SU-DHL-6 (cell line): ENCODE measurements at regions not wholly inside any gene's neighbourhood (a gene's known extent, or its start where the extent isn't known, plus 50 kb on each side); places are given as distances from the start of the nearest gene placed in this dataset.

Source experiments
- EZH2phosphoT487 ChIP-seq: fragments of 200-600 bp; sonication (generic), shearing (Covaris generic); conservative IDR thresholded peaks from 2 replicates; pipeline ENCODE4 v1.6.1; 2018; ENCODE audit warnings: mild to moderate bottlenecking, antibody characterized with exemption, low read length, moderate library complexity, mixed read lengths
- TF ChIP-seq, protein P1 (sequence below): fragments of 200-600 bp; sonication (generic); IDR thresholded peaks from one replicate; pipeline ENCODE4 v1.5.1; 2017; ENCODE audit warnings: antibody characterized with exemption, mild to moderate bottlenecking, low read length, moderate library complexity; ENCODE audit not compliant: insufficient read depth, poor library complexity, severe bottlenecking

GRCh38 chr2:8110716-8111115 lies 571.1 kb upstream of the ID2 start:
- TF ChIP-seq EZH2phosphoT487: no peak
- TF ChIP-seq, protein P1, sequence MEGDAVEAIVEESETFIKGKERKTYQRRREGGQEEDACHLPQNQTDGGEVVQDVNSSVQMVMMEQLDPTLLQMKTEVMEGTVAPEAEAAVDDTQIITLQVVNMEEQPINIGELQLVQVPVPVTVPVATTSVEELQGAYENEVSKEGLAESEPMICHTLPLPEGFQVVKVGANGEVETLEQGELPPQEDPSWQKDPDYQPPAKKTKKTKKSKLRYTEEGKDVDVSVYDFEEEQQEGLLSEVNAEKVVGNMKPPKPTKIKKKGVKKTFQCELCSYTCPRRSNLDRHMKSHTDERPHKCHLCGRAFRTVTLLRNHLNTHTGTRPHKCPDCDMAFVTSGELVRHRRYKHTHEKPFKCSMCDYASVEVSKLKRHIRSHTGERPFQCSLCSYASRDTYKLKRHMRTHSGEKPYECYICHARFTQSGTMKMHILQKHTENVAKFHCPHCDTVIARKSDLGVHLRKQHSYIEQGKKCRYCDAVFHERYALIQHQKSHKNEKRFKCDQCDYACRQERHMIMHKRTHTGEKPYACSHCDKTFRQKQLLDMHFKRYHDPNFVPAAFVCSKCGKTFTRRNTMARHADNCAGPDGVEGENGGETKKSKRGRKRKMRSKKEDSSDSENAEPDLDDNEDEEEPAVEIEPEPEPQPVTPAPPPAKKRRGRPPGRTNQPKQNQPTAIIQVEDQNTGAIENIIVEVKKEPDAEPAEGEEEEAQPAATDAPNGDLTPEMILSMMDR: no peak
